HEK293 (cell line): ENCODE measurements at regions not wholly inside any gene's neighbourhood (a gene's known extent, or its start where the extent isn't known, plus 50 kb on each side); places are given as distances from the start of the nearest gene placed in this dataset.

ENCODE experiments used
- CTCF ChIA-PET: fragments of 350-600 bp; formaldehyde crosslinking; extraction: SDS; loops from one replicate; lab custom pipeline; 2021; ENCODE audit warnings: antibody characterized with exemption; lab: Yijun Ruan, JAX
- POLR2A ChIA-PET: fragments of 300-600 bp; formaldehyde crosslinking; extraction: SDS; loops from one replicate; lab custom pipeline; 2020; ENCODE audit warnings: antibody characterized with exemption, inconsistent platforms; lab: Yijun Ruan, JAX
- H3K27ac ChIP-seq: fragments of 200-500 bp; sonication (Bioruptor generic); 2 replicates; pipeline ENCODE4 v1.5.1; 2014; ENCODE audit warnings: low read depth, low read length, control low read depth, inconsistent platforms; ENCODE audit errors: extremely low read depth
- H3K36me3 ChIP-seq, 2 experiments: fragments of 200-500 bp in 1 of 2; sonication (Bioruptor generic) in 1 of 2; 1 replicate in 1 of 2; 2 replicates in 1 of 2; pipeline ENCODE4 v1.5.1; 2014 to 2017; ENCODE audit warnings: inconsistent platforms in 2 of 2, low read length in 2 of 2; ENCODE audit not compliant: control insufficient read depth in 2 of 2, insufficient read depth in 1 of 2
- H3K4me1 ChIP-seq: fragments of 200-500 bp; sonication (Bioruptor generic); 2 replicates; pipeline ENCODE4 v1.5.1; 2014; ENCODE audit warnings: mild to moderate bottlenecking, low read length, inconsistent platforms; ENCODE audit not compliant: control insufficient read depth, insufficient read depth
- H3K4me3 ChIP-seq: 2 replicates; pipeline ENCODE4 v1.5.1; 2011; ENCODE audit warnings: low read depth, mild to moderate bottlenecking, control low read depth, low read length, moderate library complexity
- H3K9me3 ChIP-seq: fragments of 200-500 bp; sonication (Bioruptor generic); 2 replicates; pipeline ENCODE4 v1.5.1; 2014; ENCODE audit warnings: low read depth, low read length, inconsistent platforms; ENCODE audit not compliant: control insufficient read depth, insufficient read depth
- KLF1 ChIP-seq: fragments of 450-650 bp; formaldehyde crosslinking; IDR thresholded peaks from 2 replicates; pipeline ENCODE4 v1.5.1; 2016; ENCODE audit warnings: missing biosample characterization, missing genetic modification characterization
- MZF1 ChIP-seq: fragments of 450-650 bp; formaldehyde crosslinking; IDR thresholded peaks from 2 replicates; pipeline ENCODE4 v1.5.1; 2017; ENCODE audit warnings: missing biosample characterization, missing genetic modification characterization, borderline replicate concordance
- SP3 ChIP-seq: fragments of 450-650 bp; formaldehyde crosslinking; IDR thresholded peaks from 2 replicates; pipeline ENCODE4 v1.5.1; 2016; ENCODE audit warnings: missing biosample characterization, missing genetic modification characterization
- SP7 ChIP-seq: fragments of 450-650 bp; formaldehyde crosslinking; IDR thresholded peaks from 2 replicates; pipeline ENCODE4 v1.5.1; 2016; ENCODE audit warnings: missing biosample characterization, missing genetic modification characterization
- ZFP41 ChIP-seq: fragments of 450-650 bp; formaldehyde crosslinking; IDR thresholded peaks from 2 replicates; pipeline ENCODE4 v1.5.1; 2016; ENCODE audit warnings: missing biosample characterization, missing genetic modification characterization, borderline replicate concordance
- ZIC2 ChIP-seq: fragments of 450-650 bp; formaldehyde crosslinking; IDR thresholded peaks from 2 replicates; pipeline ENCODE4 v1.5.1; 2016; ENCODE audit warnings: missing biosample characterization, missing genetic modification characterization
- ZNF112 ChIP-seq: fragments of 450-650 bp; formaldehyde crosslinking; IDR thresholded peaks from 2 replicates; pipeline ENCODE4 v1.5.0; 2017; ENCODE audit warnings: missing biosample characterization, missing genetic modification characterization
- ZNF114 ChIP-seq: fragments of 450-650 bp; formaldehyde crosslinking; IDR thresholded peaks from 2 replicates; pipeline ENCODE4 v1.5.0; 2017; ENCODE audit warnings: missing biosample characterization, missing genetic modification characterization
- ZNF48 ChIP-seq: fragments of 450-650 bp; formaldehyde crosslinking; IDR thresholded peaks from 2 replicates; pipeline ENCODE4 v1.5.1; 2016; ENCODE audit warnings: missing biosample characterization, missing genetic modification characterization
- ZNF624 ChIP-seq: fragments of 450-650 bp; formaldehyde crosslinking; IDR thresholded peaks from 2 replicates; pipeline ENCODE4 v1.5.1; 2017; ENCODE audit warnings: missing biosample characterization, missing genetic modification characterization
- ZSCAN30 ChIP-seq: fragments of 450-650 bp; IDR thresholded peaks from 2 replicates; pipeline ENCODE4 v1.5.1; 2018; ENCODE audit warnings: missing biosample characterization, mild to moderate bottlenecking, missing genetic modification characterization, moderate library complexity
- TF ChIP-seq, protein P1 (sequence below): fragments of 450-650 bp; formaldehyde crosslinking; optimal IDR thresholded peaks from 2 replicates; pipeline ENCODE3; 2016; ENCODE audit warnings: missing biosample characterization, mild to moderate bottlenecking, missing genetic modification characterization
- TF ChIP-seq, protein P2 (sequence below): fragments of 450-650 bp; formaldehyde crosslinking; conservative IDR thresholded peaks from 2 replicates; pipeline ENCODE4 v1.5.1; 2016; ENCODE audit warnings: low read depth, missing biosample characterization, missing genetic modification characterization
- TF ChIP-seq, protein P3 (sequence below): fragments of 450-650 bp; formaldehyde crosslinking; IDR thresholded peaks from 2 replicates; pipeline ENCODE4 v1.5.1; 2016; ENCODE audit warnings: missing biosample characterization, missing genetic modification characterization
- TF ChIP-seq, protein P4 (sequence below): fragments of 450-650 bp; formaldehyde crosslinking; IDR thresholded peaks from 2 replicates; pipeline ENCODE4 v1.5.1; 2017; ENCODE audit warnings: missing biosample characterization, missing genetic modification characterization
- TF ChIP-seq, protein P5 (sequence below): fragments of 450-650 bp; formaldehyde crosslinking; IDR thresholded peaks from 2 replicates; pipeline ENCODE4 v1.5.1; 2016; ENCODE audit warnings: missing biosample characterization, missing genetic modification characterization

DNA sequence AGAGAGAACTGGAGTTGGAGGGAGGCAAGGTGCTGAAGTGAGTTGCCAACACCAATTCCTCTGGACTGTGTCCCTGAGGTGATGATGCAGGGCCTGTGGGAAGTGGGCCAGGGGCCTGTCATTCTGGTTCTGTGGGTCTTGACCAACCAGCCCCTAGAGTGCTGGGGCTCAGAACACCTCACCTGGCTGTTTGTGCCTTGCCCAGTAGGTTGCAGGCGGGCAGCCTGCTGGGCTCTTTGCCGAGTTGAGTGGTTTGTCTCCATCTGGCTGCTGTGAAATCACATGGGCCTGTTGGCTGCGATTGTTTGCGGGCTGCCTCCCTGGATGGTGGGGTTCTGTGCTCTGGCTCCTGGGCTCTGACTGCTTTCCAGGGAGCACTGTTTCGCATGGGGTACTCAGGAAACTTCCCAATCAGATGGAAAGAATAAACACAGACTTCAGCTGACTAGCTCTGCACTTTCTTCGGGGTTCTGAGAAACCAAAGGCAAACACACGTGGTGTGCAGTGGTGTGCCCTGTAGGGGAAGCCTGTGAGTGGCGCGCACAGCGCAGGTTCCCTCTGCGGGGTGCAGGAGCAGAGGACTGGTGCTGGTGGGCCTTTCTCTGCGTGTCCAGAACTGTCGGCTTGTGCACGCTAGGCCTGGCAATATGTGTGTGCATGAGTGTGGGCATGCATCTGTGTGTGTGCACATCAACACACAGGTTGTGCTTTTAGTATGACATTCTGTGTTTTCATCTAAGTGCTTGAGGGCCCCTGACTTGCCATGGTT lies 95.1 kb downstream of the RHOU start:
- ChIA-PET POLR2A (interaction anchor here (1.8 kb wide), 1 partner anchor 9 kb away, joined by 5 read pairs; no protein-coding TSS in a partner anchor), CTCF (interaction anchor here (0.6 to 1.4 kb wide), 4 partner anchors 81 to 325 kb away, joined by 3 to 5 read pairs (median 4); partner anchors contain the start of gene RHOU)
- H3K36me3 ChIP-seq, result no peaks in the 10 kb centered on the region
- peaks cover 34% of the 10 kb centered on the region for H3K4me1 ChIP-seq
- H3K27ac ChIP-seq, result peak overlapping the region; percentile 3; the same call in 1 of the 2 replicates
- TF ChIP-seq ZNF624 (no peak), ZNF114 (no peak), MZF1 (tag by site-specific recombination) (no peak), ZIC2 (tag by site-specific recombination) (peak; percentile 32; the same call in 1 of the 2 replicates), KLF1 (tag by site-specific recombination) (no peak), ZFP41 (tag by site-specific recombination) (no peak)
- TF ChIP-seq, protein P1, sequence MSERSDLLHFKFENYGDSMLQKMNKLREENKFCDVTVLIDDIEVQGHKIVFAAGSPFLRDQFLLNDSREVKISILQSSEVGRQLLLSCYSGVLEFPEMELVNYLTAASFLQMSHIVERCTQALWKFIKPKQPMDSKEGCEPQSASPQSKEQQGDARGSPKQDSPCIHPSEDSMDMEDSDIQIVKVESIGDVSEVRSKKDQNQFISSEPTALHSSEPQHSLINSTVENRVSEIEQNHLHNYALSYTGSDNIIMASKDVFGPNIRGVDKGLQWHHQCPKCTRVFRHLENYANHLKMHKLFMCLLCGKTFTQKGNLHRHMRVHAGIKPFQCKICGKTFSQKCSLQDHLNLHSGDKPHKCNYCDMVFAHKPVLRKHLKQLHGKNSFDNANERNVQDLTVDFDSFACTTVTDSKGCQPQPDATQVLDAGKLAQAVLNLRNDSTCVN, result peak; percentile 20
- TF ChIP-seq, protein P2, sequence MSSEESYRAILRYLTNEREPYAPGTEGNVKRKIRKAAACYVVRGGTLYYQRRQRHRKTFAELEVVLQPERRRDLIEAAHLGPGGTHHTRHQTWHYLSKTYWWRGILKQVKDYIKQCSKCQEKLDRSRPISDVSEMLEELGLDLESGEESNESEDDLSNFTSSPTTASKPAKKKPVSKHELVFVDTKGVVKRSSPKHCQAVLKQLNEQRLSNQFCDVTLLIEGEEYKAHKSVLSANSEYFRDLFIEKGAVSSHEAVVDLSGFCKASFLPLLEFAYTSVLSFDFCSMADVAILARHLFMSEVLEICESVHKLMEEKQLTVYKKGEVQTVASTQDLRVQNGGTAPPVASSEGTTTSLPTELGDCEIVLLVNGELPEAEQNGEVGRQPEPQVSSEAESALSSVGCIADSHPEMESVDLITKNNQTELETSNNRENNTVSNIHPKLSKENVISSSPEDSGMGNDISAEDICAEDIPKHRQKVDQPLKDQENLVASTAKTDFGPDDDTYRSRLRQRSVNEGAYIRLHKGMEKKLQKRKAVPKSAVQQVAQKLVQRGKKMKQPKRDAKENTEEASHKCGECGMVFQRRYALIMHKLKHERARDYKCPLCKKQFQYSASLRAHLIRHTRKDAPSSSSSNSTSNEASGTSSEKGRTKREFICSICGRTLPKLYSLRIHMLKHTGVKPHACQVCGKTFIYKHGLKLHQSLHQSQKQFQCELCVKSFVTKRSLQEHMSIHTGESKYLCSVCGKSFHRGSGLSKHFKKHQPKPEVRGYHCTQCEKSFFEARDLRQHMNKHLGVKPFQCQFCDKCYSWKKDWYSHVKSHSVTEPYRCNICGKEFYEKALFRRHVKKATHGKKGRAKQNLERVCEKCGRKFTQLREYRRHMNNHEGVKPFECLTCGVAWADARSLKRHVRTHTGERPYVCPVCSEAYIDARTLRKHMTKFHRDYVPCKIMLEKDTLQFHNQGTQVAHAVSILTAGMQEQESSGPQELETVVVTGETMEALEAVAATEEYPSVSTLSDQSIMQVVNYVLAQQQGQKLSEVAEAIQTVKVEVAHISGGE (tag by site-specific recombination), result 0 out of 2 replicates have a peak, but pooled peaks have one; percentile 28
- H3K9me3 ChIP-seq, result no peaks in the 10 kb centered on the region
- no peak overlapping the region for H3K4me3 ChIP-seq

DNA sequence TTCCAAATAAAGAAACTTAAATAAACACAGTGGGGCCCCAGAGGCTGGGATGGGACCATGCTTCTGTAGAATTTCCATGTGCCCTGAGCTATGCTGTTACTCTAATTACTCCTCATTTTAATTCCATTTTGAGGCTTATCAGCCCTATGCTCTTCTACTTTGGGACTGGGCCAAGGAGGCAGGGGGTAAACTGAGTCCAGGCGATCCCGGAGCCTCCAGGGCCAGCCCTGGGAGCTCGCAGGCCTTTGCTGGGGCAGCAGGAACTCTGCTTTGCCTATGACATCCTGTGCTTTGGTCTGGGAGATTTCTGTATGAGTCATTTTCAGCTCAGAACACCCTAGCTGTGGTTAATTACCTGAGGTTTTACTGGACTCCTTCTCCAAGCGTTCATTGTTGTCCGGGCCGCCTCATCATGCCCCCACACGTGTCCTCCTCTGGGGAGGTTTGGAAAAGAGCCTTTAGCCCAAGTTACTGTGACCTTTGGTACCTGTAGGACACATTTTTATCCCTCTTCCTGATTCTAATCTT lies 95.7 kb downstream of the RHOU start:
- Histone ChIP-seq H3K4me3 (no peak overlapping the region), H3K9me3 (no peaks in the 10 kb centered on the region), H3K27ac (peak overlapping the region; percentile 37; the same call in 1 of the 2 replicates), H3K36me3 (no peaks in the 10 kb centered on the region), H3K4me1 (peaks cover 34% of the 10 kb centered on the region)
- POLR2A ChIA-PET, result no interaction called here
- CTCF ChIA-PET, result interaction anchor here (0.6 to 1.4 kb wide), 6 partner anchors 80 to 325 kb away, joined by 3 to 6 read pairs (median 4); partner anchors contain the start of gene RHOU
- no peak for TF ChIP-seq ZNF112
- TF ChIP-seq SP7, result peak; percentile 79
- TF ChIP-seq, protein P3, sequence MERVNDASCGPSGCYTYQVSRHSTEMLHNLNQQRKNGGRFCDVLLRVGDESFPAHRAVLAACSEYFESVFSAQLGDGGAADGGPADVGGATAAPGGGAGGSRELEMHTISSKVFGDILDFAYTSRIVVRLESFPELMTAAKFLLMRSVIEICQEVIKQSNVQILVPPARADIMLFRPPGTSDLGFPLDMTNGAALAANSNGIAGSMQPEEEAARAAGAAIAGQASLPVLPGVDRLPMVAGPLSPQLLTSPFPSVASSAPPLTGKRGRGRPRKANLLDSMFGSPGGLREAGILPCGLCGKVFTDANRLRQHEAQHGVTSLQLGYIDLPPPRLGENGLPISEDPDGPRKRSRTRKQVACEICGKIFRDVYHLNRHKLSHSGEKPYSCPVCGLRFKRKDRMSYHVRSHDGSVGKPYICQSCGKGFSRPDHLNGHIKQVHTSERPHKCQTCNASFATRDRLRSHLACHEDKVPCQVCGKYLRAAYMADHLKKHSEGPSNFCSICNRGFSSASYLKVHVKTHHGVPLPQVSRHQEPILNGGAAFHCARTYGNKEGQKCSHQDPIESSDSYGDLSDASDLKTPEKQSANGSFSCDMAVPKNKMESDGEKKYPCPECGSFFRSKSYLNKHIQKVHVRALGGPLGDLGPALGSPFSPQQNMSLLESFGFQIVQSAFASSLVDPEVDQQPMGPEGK (tag by site-specific recombination), result peak; percentile 72
- TF ChIP-seq, protein P4, sequence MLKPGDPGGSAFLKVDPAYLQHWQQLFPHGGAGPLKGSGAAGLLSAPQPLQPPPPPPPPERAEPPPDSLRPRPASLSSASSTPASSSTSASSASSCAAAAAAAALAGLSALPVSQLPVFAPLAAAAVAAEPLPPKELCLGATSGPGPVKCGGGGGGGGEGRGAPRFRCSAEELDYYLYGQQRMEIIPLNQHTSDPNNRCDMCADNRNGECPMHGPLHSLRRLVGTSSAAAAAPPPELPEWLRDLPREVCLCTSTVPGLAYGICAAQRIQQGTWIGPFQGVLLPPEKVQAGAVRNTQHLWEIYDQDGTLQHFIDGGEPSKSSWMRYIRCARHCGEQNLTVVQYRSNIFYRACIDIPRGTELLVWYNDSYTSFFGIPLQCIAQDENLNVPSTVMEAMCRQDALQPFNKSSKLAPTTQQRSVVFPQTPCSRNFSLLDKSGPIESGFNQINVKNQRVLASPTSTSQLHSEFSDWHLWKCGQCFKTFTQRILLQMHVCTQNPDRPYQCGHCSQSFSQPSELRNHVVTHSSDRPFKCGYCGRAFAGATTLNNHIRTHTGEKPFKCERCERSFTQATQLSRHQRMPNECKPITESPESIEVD (tag by site-specific recombination), result peak; percentile 25; the same call in 1 of the 2 replicates
- no peak for TF ChIP-seq SP3 (tag by site-specific recombination)
- 0 out of 2 replicates have a peak, but pooled peaks have one; percentile 19 for TF ChIP-seq ZSCAN30 (tag by site-specific recombination)
- no peak for TF ChIP-seq ZNF48 (tag by site-specific recombination)
- TF ChIP-seq, protein P5, sequence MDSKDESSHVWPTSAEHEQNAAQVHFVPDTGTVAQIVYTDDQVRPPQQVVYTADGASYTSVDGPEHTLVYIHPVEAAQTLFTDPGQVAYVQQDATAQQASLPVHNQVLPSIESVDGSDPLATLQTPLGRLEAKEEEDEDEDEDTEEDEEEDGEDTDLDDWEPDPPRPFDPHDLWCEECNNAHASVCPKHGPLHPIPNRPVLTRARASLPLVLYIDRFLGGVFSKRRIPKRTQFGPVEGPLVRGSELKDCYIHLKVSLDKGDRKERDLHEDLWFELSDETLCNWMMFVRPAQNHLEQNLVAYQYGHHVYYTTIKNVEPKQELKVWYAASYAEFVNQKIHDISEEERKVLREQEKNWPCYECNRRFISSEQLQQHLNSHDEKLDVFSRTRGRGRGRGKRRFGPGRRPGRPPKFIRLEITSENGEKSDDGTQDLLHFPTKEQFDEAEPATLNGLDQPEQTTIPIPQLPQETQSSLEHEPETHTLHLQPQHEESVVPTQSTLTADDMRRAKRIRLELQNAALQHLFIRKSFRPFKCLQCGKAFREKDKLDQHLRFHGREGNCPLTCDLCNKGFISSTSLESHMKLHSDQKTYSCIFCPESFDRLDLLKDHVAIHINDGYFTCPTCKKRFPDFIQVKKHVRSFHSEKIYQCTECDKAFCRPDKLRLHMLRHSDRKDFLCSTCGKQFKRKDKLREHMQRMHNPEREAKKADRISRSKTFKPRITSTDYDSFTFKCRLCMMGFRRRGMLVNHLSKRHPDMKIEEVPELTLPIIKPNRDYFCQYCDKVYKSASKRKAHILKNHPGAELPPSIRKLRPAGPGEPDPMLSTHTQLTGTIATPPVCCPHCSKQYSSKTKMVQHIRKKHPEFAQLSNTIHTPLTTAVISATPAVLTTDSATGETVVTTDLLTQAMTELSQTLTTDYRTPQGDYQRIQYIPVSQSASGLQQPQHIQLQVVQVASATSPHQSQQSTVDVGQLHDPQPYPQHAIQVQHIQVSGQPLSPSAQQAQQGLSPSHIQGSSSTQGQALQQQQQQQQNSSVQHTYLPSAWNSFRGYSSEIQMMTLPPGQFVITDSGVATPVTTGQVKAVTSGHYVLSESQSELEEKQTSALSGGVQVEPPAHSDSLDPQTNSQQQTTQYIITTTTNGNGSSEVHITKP (tag by site-specific recombination), result 0 out of 2 replicates have a peak, but pooled peaks have one; percentile 12
